GM23338 (cell line): ENCODE measurements at regions not wholly inside any gene's neighbourhood (a gene's known extent, or its start where the extent isn't known, plus 50 kb on each side); places are given as distances from the start of the nearest gene placed in this dataset.

ENCODE experiments used
- ATAC-seq: fragments of 200-7000 bp; cut with Tn5 transposase; 3 replicates; pipeline ENCODE4 v1.9.1; 2020
- DNase-seq: peaks from one replicate; pipeline ENCODE4 v3.0.0-alpha.2; 2015; ENCODE audit warnings: low spot score
- H2AFZ ChIP-seq: fragments of 200-600 bp; sonication (generic); 2 replicates; pipeline ENCODE4 v1.8.0; 2016; ENCODE audit warnings: antibody characterized with exemption, mild to moderate bottlenecking, moderate library complexity
- H3F3A ChIP-seq: fragments of 200-600 bp; sonication (generic); replicated peaks from 2 replicates; pipeline ENCODE4 v1.8.0; 2017; ENCODE audit warnings: antibody characterized with exemption, mixed run types, low read depth
- H3K27ac ChIP-seq: fragments of 200-600 bp; sonication (generic); 2 replicates; pipeline ENCODE4 v1.6.1; 2016; ENCODE audit warnings: low read depth
- H3K27me3 ChIP-seq: fragments of 200-600 bp; sonication (generic); 2 replicates; pipeline ENCODE4 v1.8.0; 2016; ENCODE audit warnings: mild to moderate bottlenecking, mixed run types, moderate library complexity; ENCODE audit not compliant: insufficient read depth
- H3K36me3 ChIP-seq: fragments of 200-600 bp; sonication (generic); 2 replicates; pipeline ENCODE4 v1.8.0; 2016; ENCODE audit warnings: mild to moderate bottlenecking; ENCODE audit not compliant: insufficient read depth
- H3K4me1 ChIP-seq: fragments of 200-600 bp; sonication (generic); 2 replicates; pipeline ENCODE4 v1.8.0; 2016; ENCODE audit warnings: mild to moderate bottlenecking, moderate library complexity; ENCODE audit not compliant: insufficient read depth
- H3K4me2 ChIP-seq: fragments of 200-600 bp; sonication (generic); 2 replicates; pipeline ENCODE4 v1.7.1; 2017; ENCODE audit warnings: mixed run types
- H3K4me3 ChIP-seq: fragments of 200-600 bp; sonication (generic); 2 replicates; pipeline ENCODE4 v1.6.1; 2016; ENCODE audit warnings: mixed run types
- H3K79me2 ChIP-seq: fragments of 200-600 bp; sonication (generic); replicated peaks from 2 replicates; pipeline ENCODE4 v1.8.0; 2017; ENCODE audit warnings: mild to moderate bottlenecking; ENCODE audit not compliant: insufficient read depth
- H3K9me2 ChIP-seq: fragments of 200-600 bp; sonication (generic); 2 replicates; pipeline ENCODE4 v1.8.0; 2017; ENCODE audit not compliant: insufficient read depth
- H4K20me1 ChIP-seq: fragments of 200-600 bp; sonication (generic); replicated peaks from 2 replicates; pipeline ENCODE4 v1.8.0; 2017; ENCODE audit warnings: mild to moderate bottlenecking; ENCODE audit not compliant: insufficient read depth
- H3K27ac Mint-ChIP-seq: 2 replicates; pipeline ENCODE4 v1.8.0; 2020; ENCODE audit warnings: inconsistent platforms, mild to moderate bottlenecking, moderate library complexity, mixed read lengths
- H3K27me3 Mint-ChIP-seq: 3 replicates; pipeline ENCODE4 v1.8.0; 2022; ENCODE audit warnings: low read depth, mild to moderate bottlenecking, moderate library complexity, mixed read lengths, inconsistent platforms; ENCODE audit not compliant: insufficient read depth, poor library complexity
- H3K36me3 Mint-ChIP-seq: 3 replicates; pipeline ENCODE4 v1.8.0; 2021; ENCODE audit warnings: low read depth, mild to moderate bottlenecking, inconsistent platforms, moderate library complexity, mixed read lengths
- H3K4me1 Mint-ChIP-seq: 3 replicates; pipeline ENCODE4 v1.8.0; 2020; ENCODE audit warnings: mild to moderate bottlenecking, inconsistent platforms, mixed read lengths
- H3K4me3 Mint-ChIP-seq: 3 replicates; pipeline ENCODE4 v1.8.0; 2021; ENCODE audit warnings: moderate library complexity, mild to moderate bottlenecking, inconsistent platforms, mixed read lengths
- H3K9me3 Mint-ChIP-seq: 3 replicates; pipeline ENCODE4 v1.8.0; 2020; ENCODE audit warnings: moderate library complexity, mild to moderate bottlenecking, inconsistent platforms, mixed read lengths
- EZH2 ChIP-seq: fragments of 200-600 bp; sonication (generic); IDR thresholded peaks from one replicate; pipeline ENCODE4 v1.8.0; 2017; ENCODE audit warnings: antibody characterized with exemption, mild to moderate bottlenecking, low read depth; ENCODE audit not compliant: unreplicated experiment
- EZH2phosphoT487 ChIP-seq: fragments of 200-600 bp; sonication (generic); IDR thresholded peaks from one replicate; pipeline ENCODE4 v1.8.1; 2018; ENCODE audit warnings: antibody characterized with exemption; ENCODE audit not compliant: unreplicated experiment
- POLR2AphosphoS5 ChIP-seq: IDR thresholded peaks from 2 replicates; pipeline ENCODE4 v1.6.1; 2016; ENCODE audit warnings: antibody characterized with exemption, low read depth
- STAT1 ChIP-seq: IDR thresholded peaks from one replicate; pipeline ENCODE4 v1.6.1; 2016; ENCODE audit warnings: antibody characterized with exemption; ENCODE audit not compliant: unreplicated experiment
- ZNF114 ChIP-seq: fragments of 250-450 bp; sonication (Bioruptor Pico); IDR thresholded peaks from 2 replicates; pipeline ENCODE4 v1.5.0; 2020; ENCODE audit warnings: mild to moderate bottlenecking, moderate library complexity
- ZNF331 ChIP-seq: fragments of 250-450 bp; sonication (Bioruptor Pico); IDR thresholded peaks from 2 replicates; pipeline ENCODE4 v1.5.0; 2020; ENCODE audit warnings: low read depth, mild to moderate bottlenecking, moderate library complexity
- TF ChIP-seq, protein P1 (sequence below): IDR thresholded peaks from one replicate; pipeline ENCODE4 v1.6.1; 2018; ENCODE audit warnings: antibody characterized with exemption; ENCODE audit not compliant: unreplicated experiment
- TF ChIP-seq, protein P2 (sequence below): IDR thresholded peaks from 2 replicates; pipeline ENCODE4 v1.6.1; 2016; ENCODE audit warnings: antibody characterized with exemption

DNA sequence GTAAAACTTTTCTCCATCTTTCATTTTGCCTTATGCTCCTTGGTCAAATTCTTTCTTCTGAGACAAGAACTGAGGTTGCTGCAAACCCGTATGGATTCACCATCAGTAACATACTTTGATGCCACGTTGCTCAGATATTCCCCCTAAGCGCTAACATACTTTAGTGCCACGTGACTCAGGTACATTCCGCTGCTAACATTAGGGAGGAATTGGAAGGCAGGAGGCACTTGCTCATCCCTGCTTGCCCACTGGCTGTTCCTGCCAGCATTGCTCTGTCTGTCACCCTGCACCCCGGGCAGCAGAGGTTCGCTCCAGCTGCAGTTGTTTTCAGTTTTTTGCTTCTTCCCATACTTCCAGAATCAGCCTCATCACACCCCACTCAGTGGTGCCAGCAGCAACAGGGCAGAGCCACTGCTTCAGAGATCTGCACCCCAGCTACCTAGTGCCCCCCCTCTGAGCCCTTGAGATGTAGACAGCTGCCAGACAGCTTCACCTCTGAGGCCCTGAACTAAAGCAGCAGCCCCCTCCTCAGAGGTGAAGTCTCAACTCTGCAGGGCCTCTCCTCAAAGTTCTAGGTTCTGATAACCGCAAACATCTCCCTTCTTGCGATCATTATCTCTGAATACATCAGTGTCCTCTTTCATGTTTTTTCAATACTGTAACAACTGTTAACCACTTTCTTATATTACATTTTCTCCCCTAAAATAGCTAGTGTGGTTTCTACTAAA, 228.0 kb upstream of the KIF2A start:
- TF ChIP-seq STAT1: no peak
- TF ChIP-seq, protein P1, sequence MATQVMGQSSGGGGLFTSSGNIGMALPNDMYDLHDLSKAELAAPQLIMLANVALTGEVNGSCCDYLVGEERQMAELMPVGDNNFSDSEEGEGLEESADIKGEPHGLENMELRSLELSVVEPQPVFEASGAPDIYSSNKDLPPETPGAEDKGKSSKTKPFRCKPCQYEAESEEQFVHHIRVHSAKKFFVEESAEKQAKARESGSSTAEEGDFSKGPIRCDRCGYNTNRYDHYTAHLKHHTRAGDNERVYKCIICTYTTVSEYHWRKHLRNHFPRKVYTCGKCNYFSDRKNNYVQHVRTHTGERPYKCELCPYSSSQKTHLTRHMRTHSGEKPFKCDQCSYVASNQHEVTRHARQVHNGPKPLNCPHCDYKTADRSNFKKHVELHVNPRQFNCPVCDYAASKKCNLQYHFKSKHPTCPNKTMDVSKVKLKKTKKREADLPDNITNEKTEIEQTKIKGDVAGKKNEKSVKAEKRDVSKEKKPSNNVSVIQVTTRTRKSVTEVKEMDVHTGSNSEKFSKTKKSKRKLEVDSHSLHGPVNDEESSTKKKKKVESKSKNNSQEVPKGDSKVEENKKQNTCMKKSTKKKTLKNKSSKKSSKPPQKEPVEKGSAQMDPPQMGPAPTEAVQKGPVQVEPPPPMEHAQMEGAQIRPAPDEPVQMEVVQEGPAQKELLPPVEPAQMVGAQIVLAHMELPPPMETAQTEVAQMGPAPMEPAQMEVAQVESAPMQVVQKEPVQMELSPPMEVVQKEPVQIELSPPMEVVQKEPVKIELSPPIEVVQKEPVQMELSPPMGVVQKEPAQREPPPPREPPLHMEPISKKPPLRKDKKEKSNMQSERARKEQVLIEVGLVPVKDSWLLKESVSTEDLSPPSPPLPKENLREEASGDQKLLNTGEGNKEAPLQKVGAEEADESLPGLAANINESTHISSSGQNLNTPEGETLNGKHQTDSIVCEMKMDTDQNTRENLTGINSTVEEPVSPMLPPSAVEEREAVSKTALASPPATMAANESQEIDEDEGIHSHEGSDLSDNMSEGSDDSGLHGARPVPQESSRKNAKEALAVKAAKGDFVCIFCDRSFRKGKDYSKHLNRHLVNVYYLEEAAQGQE: no peak
- TF ChIP-seq POLR2AphosphoS5: no peak
- TF ChIP-seq ZNF331: no peak
- TF ChIP-seq ZNF114 (CRISPR knock-in tag): no peak
- TF ChIP-seq EZH2phosphoT487: no peak
- no peak overlapping the region for H3K4me3 ChIP-seq
- H3K79me2 ChIP-seq: no peaks in the 10 kb centered on the region
- H3K4me2 ChIP-seq: no peak overlapping the region
- no peak overlapping the region for H3K4me3 Mint-ChIP-seq
- no peaks in the 10 kb centered on the region for H3F3A ChIP-seq
- no peak overlapping the region for H2AFZ ChIP-seq
- DNase-seq: no peak
- no peaks in the 10 kb centered on the region for H3K36me3 Mint-ChIP-seq
- peaks cover 5% of the 10 kb centered on the region for H3K9me2 ChIP-seq
- peaks cover 43% of the 10 kb centered on the region for H3K4me1 ChIP-seq
- H3K36me3 ChIP-seq: no peaks in the 10 kb centered on the region
- ATAC-seq: no peak
- no peaks in the 10 kb centered on the region for H3K27me3 ChIP-seq
- no peaks in the 10 kb centered on the region for H3K9me3 Mint-ChIP-seq
- peaks cover 14% of the 10 kb centered on the region for H3K27me3 Mint-ChIP-seq
- peaks cover 57% of the 10 kb centered on the region for H3K4me1 Mint-ChIP-seq
- no peak overlapping the region for H3K27ac ChIP-seq
- H3K27ac Mint-ChIP-seq: no peak overlapping the region
- H4K20me1 ChIP-seq: no peaks in the 10 kb centered on the region

DNA sequence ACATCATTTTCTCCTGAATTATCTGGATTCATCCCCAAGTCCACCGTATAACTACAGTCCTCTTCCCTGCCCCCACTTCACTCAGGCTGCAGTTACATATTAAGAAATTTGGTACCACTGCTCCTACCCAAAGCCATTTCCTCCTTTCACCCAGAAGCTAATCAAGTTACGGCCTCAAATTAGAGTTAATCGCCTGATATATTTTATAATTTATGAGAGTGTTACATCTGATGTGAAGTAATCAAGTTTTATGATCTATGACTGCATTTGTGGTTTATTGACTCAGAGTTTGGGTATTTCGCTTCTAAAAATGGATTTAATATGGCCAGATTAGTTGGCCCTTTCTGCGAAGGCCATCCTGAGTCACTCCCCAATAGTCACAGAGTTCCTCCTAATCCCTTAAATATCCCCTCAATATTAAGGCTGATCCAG, 223.6 kb upstream of the KIF2A start:
- H3K4me2 ChIP-seq: no peak overlapping the region
- no peaks in the 10 kb centered on the region for H3K79me2 ChIP-seq
- no peaks in the 10 kb centered on the region for H3F3A ChIP-seq
- H3K27me3 ChIP-seq: no peaks in the 10 kb centered on the region
- no peaks in the 10 kb centered on the region for H3K9me3 Mint-ChIP-seq
- no peaks in the 10 kb centered on the region for H4K20me1 ChIP-seq
- no peaks in the 10 kb centered on the region for H3K36me3 Mint-ChIP-seq
- ATAC-seq (no peak), DNase-seq (no peak)
- no peak overlapping the region for H3K4me3 ChIP-seq
- TF ChIP-seq ZNF114 (CRISPR knock-in tag) (no peak), POLR2AphosphoS5 (no peak), EZH2 (no peak), STAT1 (no peak), ZNF331 (no peak)
- TF ChIP-seq, protein P2, sequence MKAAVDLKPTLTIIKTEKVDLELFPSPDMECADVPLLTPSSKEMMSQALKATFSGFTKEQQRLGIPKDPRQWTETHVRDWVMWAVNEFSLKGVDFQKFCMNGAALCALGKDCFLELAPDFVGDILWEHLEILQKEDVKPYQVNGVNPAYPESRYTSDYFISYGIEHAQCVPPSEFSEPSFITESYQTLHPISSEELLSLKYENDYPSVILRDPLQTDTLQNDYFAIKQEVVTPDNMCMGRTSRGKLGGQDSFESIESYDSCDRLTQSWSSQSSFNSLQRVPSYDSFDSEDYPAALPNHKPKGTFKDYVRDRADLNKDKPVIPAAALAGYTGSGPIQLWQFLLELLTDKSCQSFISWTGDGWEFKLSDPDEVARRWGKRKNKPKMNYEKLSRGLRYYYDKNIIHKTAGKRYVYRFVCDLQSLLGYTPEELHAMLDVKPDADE: no peak
- peak overlapping the region; percentile 28; the same call in 1 of the 2 replicates for H2AFZ ChIP-seq
- peaks cover 7% of the 10 kb centered on the region; the same call in 1 of the 2 replicates for H3K9me2 ChIP-seq
- H3K27ac Mint-ChIP-seq: no peak overlapping the region
- peaks cover 22% of the 10 kb centered on the region for H3K4me1 Mint-ChIP-seq
- H3K27me3 Mint-ChIP-seq: peaks cover 14% of the 10 kb centered on the region
- no peak overlapping the region for H3K27ac ChIP-seq
- no peak overlapping the region for H3K4me3 Mint-ChIP-seq
- H3K4me1 ChIP-seq: peaks cover 5% of the 10 kb centered on the region; the same call in 1 of the 2 replicates
- H3K36me3 ChIP-seq: no peaks in the 10 kb centered on the region
